CD14-positive monocyte (primary cell): ENCODE measurements at regions not wholly inside any gene's neighbourhood (a gene's known extent, or its start where the extent isn't known, plus 50 kb on each side); places are given as distances from the start of the nearest gene placed in this dataset.

Experiments
- DNase-seq, 3 donors: peaks; one replicate each; pipeline ENCODE4 v3.0.0-alpha.2; 2011 to 2022
- H2AFZ ChIP-seq: 2 replicates; pipeline ENCODE4 v1.6.0; 2012; ENCODE audit warnings: mild to moderate bottlenecking, low read depth, low read length, inconsistent platforms; ENCODE audit not compliant: insufficient read depth, poor library complexity, severe bottlenecking
- H3K27ac ChIP-seq, 2 donors: 1 replicate in 1 of 2; 2 replicates in 1 of 2; pipeline ENCODE4 v1.5.1; 2012 to 2013; ENCODE audit warnings: low read length in 2 of 2, control low read depth in 1 of 2, inconsistent platforms in 1 of 2, low read depth in 1 of 2, mild to moderate bottlenecking in 1 of 2
- H3K27me3 ChIP-seq, 2 donors: one replicate each; pipeline versions ENCODE4 v1.6.0 to v1.6.1; 2011 to 2013; ENCODE audit warnings: low read length in 2 of 2; ENCODE audit not compliant: control insufficient read depth in 2 of 2, insufficient read depth in 2 of 2
- H3K36me3 ChIP-seq, 2 donors: replicated peaks in 1 of 2; 1 replicate in 1 of 2; 2 replicates in 1 of 2; pipeline versions ENCODE4 v1.5.1 to v1.6.1; 2012 to 2013; ENCODE audit warnings: low read length in 2 of 2, control low read depth in 1 of 2, inconsistent platforms in 1 of 2, mild to moderate bottlenecking in 1 of 2; ENCODE audit not compliant: insufficient read depth in 2 of 2, control insufficient read depth in 1 of 2
- H3K4me1 ChIP-seq, 2 donors: 1 replicate in 1 of 2; 2 replicates in 1 of 2; pipeline versions ENCODE4 v1.5.1 to v1.6.1; 2012 to 2013; ENCODE audit warnings: low read length in 2 of 2, control low read depth in 1 of 2, inconsistent platforms in 1 of 2, mild to moderate bottlenecking in 1 of 2, moderate library complexity in 1 of 2; ENCODE audit not compliant: insufficient read depth in 2 of 2, control insufficient read depth in 1 of 2
- H3K4me2 ChIP-seq: replicated peaks from 2 replicates; pipeline ENCODE3; 2012; ENCODE audit warnings: low read length, moderate library complexity, mild to moderate bottlenecking; ENCODE audit not compliant: poor library complexity, severe bottlenecking; ENCODE audit errors: extremely low read depth
- H3K4me3 ChIP-seq, 3 experiments: fragments of 200-600 bp in 1 of 3; sonication (generic) in 1 of 3; replicated peaks in 1 of 3; 1 replicate in 2 of 3; 2 replicates in 1 of 3; pipeline ENCODE4 v1.5.1; 2011 to 2013; ENCODE audit warnings: low read length in 3 of 3, mild to moderate bottlenecking in 3 of 3, control low read depth in 2 of 3, low read depth in 2 of 3, inconsistent platforms in 1 of 3, moderate library complexity in 1 of 3
- H3K79me2 ChIP-seq: 2 replicates; pipeline ENCODE4 v1.6.0; 2012; ENCODE audit warnings: mild to moderate bottlenecking, control low read depth, inconsistent platforms, low read length, moderate library complexity; ENCODE audit not compliant: insufficient read depth
- H3K9ac ChIP-seq: 2 replicates; pipeline ENCODE4 v1.6.0; 2017; ENCODE audit warnings: low read length, mild to moderate bottlenecking; ENCODE audit not compliant: insufficient read depth, poor library complexity, severe bottlenecking
- H3K9me3 ChIP-seq, 2 donors: replicated peaks in 1 of 2; 1 replicate in 1 of 2; 2 replicates in 1 of 2; pipeline versions ENCODE4 v1.5.1 to v1.6.1; 2012 to 2013; ENCODE audit warnings: low read length in 2 of 2, control low read depth in 1 of 2; ENCODE audit not compliant: control insufficient read depth in 1 of 2, insufficient read depth in 1 of 2
- H4K20me1 ChIP-seq: 2 replicates; pipeline ENCODE4 v1.6.0; 2012; ENCODE audit warnings: mild to moderate bottlenecking, low read length, control low read depth, moderate library complexity; ENCODE audit not compliant: insufficient read depth
- H3K27ac Mint-ChIP-seq, 7 donors: one replicate each; pipeline ENCODE4 v1.8.0; 2020; ENCODE audit warnings: mild to moderate bottlenecking in 7 of 7, mixed read lengths in 7 of 7, moderate library complexity in 6 of 7, inconsistent platforms in 2 of 7
- H3K27me3 Mint-ChIP-seq, 3 donors: one replicate each; pipeline ENCODE4 v1.8.0; 2021 to 2022; ENCODE audit warnings: low read depth in 3 of 3, mild to moderate bottlenecking in 3 of 3, mixed read lengths in 3 of 3, moderate library complexity in 3 of 3, inconsistent platforms in 1 of 3
- H3K36me3 Mint-ChIP-seq, 2 donors: one replicate each; pipeline ENCODE4 v1.8.0; 2020; ENCODE audit warnings: mixed read lengths in 2 of 2, inconsistent platforms in 1 of 2, mild to moderate bottlenecking in 1 of 2
- H3K4me1 Mint-ChIP-seq: one replicate; pipeline ENCODE4 v1.8.0; 2020; ENCODE audit warnings: mild to moderate bottlenecking, mixed read lengths
- H3K4me3 Mint-ChIP-seq, 2 donors: one replicate each; pipeline ENCODE4 v1.8.0; 2020; ENCODE audit warnings: mild to moderate bottlenecking in 2 of 2, mixed read lengths in 2 of 2, moderate library complexity in 1 of 2
- H3K9me3 Mint-ChIP-seq, 7 donors: one replicate each; pipeline ENCODE4 v1.8.0; 2020 to 2022; ENCODE audit warnings: mixed read lengths in 7 of 7, mild to moderate bottlenecking in 6 of 7, moderate library complexity in 6 of 7, inconsistent platforms in 2 of 7
- CTCF ChIP-seq: fragments of 200-600 bp; IDR thresholded peaks from one replicate; pipeline ENCODE4 v1.8.0; 2022; ENCODE audit warnings: antibody characterized with exemption, mild to moderate bottlenecking
- WGBS: methylation state at CpG from one replicate; pipeline ENCODE4 v1.1.5; 2013; ENCODE audit warnings: missing lambda C conversion rate; ENCODE audit not compliant: insufficient coverage; 5-methylcytosine and 5-hydroxymethylcytosine counted together
- intact Hi-C, 2 donors: fragments of 100-400 bp; cut with micrococcal nuclease; formaldehyde crosslinking; loops; one replicate each; pipeline versions ENCODE4 v1.15.0 to v1.15.1; 2023

GRCh38 chr6:51360287-51360686 lies 541.6 kb downstream of the TFAP2B start:
- TF ChIP-seq CTCF, result no peak
- H3K4me1 ChIP-seq, result no peaks in the 10 kb centered on the region
- no CpG with 5 or more reads among the region's 2 CpGs for WGBS
- H3K79me2 ChIP-seq, result no peaks in the 10 kb centered on the region
- H3K36me3 ChIP-seq, result no peaks in the 10 kb centered on the region
- no peak overlapping the region for H3K4me2 ChIP-seq
- H3K9ac ChIP-seq, result no peak overlapping the region
- no peak overlapping the region for H2AFZ ChIP-seq
- H3K4me1 Mint-ChIP-seq, result no peaks in the 10 kb centered on the region
- no peak for DNase-seq
- H3K9me3 ChIP-seq, result no peaks in the 10 kb centered on the region
- no peak overlapping the region for H3K27ac Mint-ChIP-seq
- H3K27me3 Mint-ChIP-seq, result peaks cover 0 to 8% (median 1%) of the 10 kb centered on the region in 3 donors
- no peak overlapping the region for H3K4me3 ChIP-seq
- no peak overlapping the region for H3K4me3 Mint-ChIP-seq
- H3K27ac ChIP-seq, result no peak overlapping the region
- H3K9me3 Mint-ChIP-seq, result peaks cover 0 to 2% (median 0%) of the 10 kb centered on the region in 7 donors
- H3K36me3 Mint-ChIP-seq, result no peaks in the 10 kb centered on the region
- intact Hi-C loops, result no loop called here
- peaks cover 9 to 14% of the 10 kb centered on the region in 2 donors for H3K27me3 ChIP-seq
- H4K20me1 ChIP-seq, result no peaks in the 10 kb centered on the region

GRCh38 chr6:51365566-51365965 lies 546.9 kb downstream of the TFAP2B start:
- Histone ChIP-seq H3K9ac (no peak overlapping the region), H4K20me1 (no peaks in the 10 kb centered on the region), H3K79me2 (no peaks in the 10 kb centered on the region), H3K9me3 (no peaks in the 10 kb centered on the region), H3K4me3 (no peak overlapping the region), H3K36me3 (no peaks in the 10 kb centered on the region), H3K4me1 (no peaks in the 10 kb centered on the region), H3K27me3 (peaks cover 4 to 6% of the 10 kb centered on the region in 2 donors), H3K4me2 (no peak overlapping the region), H3K27ac (no peak overlapping the region), H2AFZ (no peak overlapping the region)
- H3K4me1 Mint-ChIP-seq, result no peaks in the 10 kb centered on the region
- TF ChIP-seq CTCF, result no peak
- H3K36me3 Mint-ChIP-seq, result no peaks in the 10 kb centered on the region
- no peak for DNase-seq
- peaks cover 0 to 4% (median 1%) of the 10 kb centered on the region in 3 donors for H3K27me3 Mint-ChIP-seq
- no peak overlapping the region for H3K27ac Mint-ChIP-seq
- no peak overlapping the region for H3K4me3 Mint-ChIP-seq
- intact Hi-C loops, result no loop called here
- no peaks in the 10 kb centered on the region for H3K9me3 Mint-ChIP-seq
